ENCODE measurements at regions not wholly inside any gene's neighbourhood (a gene's known extent, or its start where the extent isn't known, plus 50 kb on each side); places are given as distances from the start of the nearest gene placed in this dataset.

GRCh38 chr18:67080601-67081000 lies 435.9 kb downstream of the DSEL start:
- ATAC-seq (no peak), DNase-seq (ENCODE audit: low spot score in 2 of 2) (no peak)
- no peaks in the 10 kb centered on the region for H3K36me3 Mint-ChIP-seq
- no peak overlapping the region for H3K27ac Mint-ChIP-seq
- H3K9me3 Mint-ChIP-seq, result no peaks in the 10 kb centered on the region

- Mint-ChIP-seq H3K9me3 (no peaks in the 10 kb centered on the region), H3K36me3 (no peaks in the 10 kb centered on the region), H3K27ac (no peak overlapping the region)
- ATAC-seq (no peak), DNase-seq (ENCODE audit: low spot score in 2 of 2) (no peak)
Measured at GRCh38 chr18:67074309-67074708, 442.2 kb downstream of the DSEL start.

GRCh38 chr18:67072791-67073190 lies 443.7 kb downstream of the DSEL start:
- no peaks in the 10 kb centered on the region for H3K36me3 Mint-ChIP-seq
- H3K27ac Mint-ChIP-seq, result no peak overlapping the region
- ATAC-seq (no peak), DNase-seq (ENCODE audit: low spot score in 2 of 2) (no peak)
- no peaks in the 10 kb centered on the region for H3K9me3 Mint-ChIP-seq

- ATAC-seq (no peak), DNase-seq (ENCODE audit: low spot score in 2 of 2) (no peak)
- Mint-ChIP-seq H3K9me3 (no peaks in the 10 kb centered on the region), H3K27ac (no peak overlapping the region), H3K36me3 (no peaks in the 10 kb centered on the region)
Measured at GRCh38 chr18:67068608-67069007, 447.9 kb downstream of the DSEL start.

GRCh38 chr18:67047334-67047733 lies 443.4 kb upstream of the CDH19 start:
- ATAC-seq (no peak), DNase-seq (ENCODE audit: low spot score in 2 of 2) (no peak)
- Mint-ChIP-seq H3K9me3 (peaks cover 0 to 4% of the 10 kb centered on the region in 2 donors), H3K36me3 (no peaks in the 10 kb centered on the region), H3K27ac (no peak overlapping the region)

GRCh38 chr18:67043276-67043675 lies 439.4 kb upstream of the CDH19 start:
- DNase-seq (ENCODE audit: low spot score in 2 of 2) (no peak), ATAC-seq (no peak)
- H3K9me3 Mint-ChIP-seq, result peaks cover 0 to 4% of the 10 kb centered on the region in 2 donors
- no peaks in the 10 kb centered on the region for H3K36me3 Mint-ChIP-seq
- H3K27ac Mint-ChIP-seq, result no peak overlapping the region

DNA sequence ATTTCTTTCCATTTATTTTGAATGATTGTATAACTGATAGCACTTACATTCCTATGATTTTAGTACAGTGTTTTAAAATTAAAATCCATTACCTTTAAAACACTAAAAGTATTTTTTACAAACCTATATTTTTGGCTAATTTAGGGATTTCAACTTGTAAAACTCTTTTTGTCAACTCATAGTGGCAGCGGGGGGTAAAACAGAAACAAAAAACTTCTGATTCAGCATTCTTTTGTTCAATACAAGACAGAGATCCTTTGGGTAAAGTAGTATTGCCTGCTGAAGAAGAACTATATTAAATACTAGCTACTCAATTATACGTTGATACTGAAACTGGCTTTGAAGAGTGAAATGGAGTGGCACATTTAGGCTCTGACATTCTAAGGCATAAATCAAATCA lies 437.4 kb upstream of the CDH19 start:
- no peak for ATAC-seq
- Mint-ChIP-seq H3K27ac (no peak overlapping the region), H3K36me3 (no peaks in the 10 kb centered on the region), H3K9me3 (peaks cover 4% of the 10 kb centered on the region in 2 donors)
- no peak for DNase-seq (ENCODE audit: low spot score in 2 of 2)

- Mint-ChIP-seq H3K36me3 (no peaks in the 10 kb centered on the region), H3K27ac (no peak overlapping the region), H3K9me3 (peaks cover 8 to 10% of the 10 kb centered on the region in 2 donors)
- no peak for DNase-seq (ENCODE audit: low spot score in 2 of 2)
- ATAC-seq, result no peak
Measured at GRCh38 chr18:67035026-67035425, 431.1 kb upstream of the CDH19 start.

DNA sequence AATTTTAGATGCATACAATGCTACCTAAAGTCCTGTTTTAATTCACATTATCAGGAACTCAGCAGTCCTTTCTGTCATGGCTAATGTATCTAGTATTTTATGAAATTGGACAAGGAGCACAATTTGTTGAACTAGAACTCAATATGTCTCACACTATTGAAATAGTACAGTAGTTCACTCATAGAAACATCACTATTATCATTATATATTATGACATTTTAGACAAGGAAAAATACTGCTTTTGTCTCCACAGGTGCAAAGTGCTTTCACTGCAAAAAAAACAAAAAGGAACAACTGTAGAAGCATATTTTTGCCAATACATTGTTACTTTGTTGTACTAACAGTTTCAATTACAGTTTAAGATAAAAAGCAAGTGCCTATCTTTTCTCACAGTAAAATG lies 419.2 kb upstream of the CDH19 start:
- Mint-ChIP-seq H3K36me3 (no peaks in the 10 kb centered on the region), H3K9me3 (no peaks in the 10 kb centered on the region), H3K27ac (no peak overlapping the region)
- ATAC-seq (no peak), DNase-seq (ENCODE audit: low spot score in 2 of 2) (no peak)

DNA sequence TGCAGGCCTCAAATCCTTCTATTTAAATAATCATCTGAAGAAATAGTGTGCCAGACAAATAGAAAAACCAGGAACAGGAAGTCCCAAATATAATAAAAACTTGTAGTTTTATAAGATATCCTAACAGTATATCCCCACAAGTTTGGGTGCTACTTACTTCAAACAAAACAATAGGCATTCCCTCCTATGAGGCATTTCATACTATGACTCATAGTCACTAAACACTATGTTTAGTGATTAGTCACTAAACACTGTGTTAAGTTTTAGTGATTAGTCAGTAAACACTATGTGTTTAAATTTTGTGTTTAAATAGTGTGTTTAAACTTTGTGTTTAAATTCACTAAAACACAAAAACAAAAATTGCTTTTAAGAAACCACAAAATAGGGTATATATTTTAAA lies 407.0 kb upstream of the CDH19 start:
- Mint-ChIP-seq H3K27ac (no peak overlapping the region), H3K9me3 (peaks cover 0 to 2% of the 10 kb centered on the region in 2 donors), H3K36me3 (no peaks in the 10 kb centered on the region)
- peak in 1 of 2 donors; percentile 65 for ATAC-seq
- DNase-seq (ENCODE audit: low spot score in 2 of 2), result no peak

- Mint-ChIP-seq H3K36me3 (no peaks in the 10 kb centered on the region), H3K9me3 (no peaks in the 10 kb centered on the region), H3K27ac (no peak overlapping the region)
- ATAC-seq (no peak), DNase-seq (ENCODE audit: low spot score in 2 of 2) (no peak)
Measured at GRCh38 chr18:67007999-67008398, 404.1 kb upstream of the CDH19 start.

GRCh38 chr18:67007085-67007484 lies 403.2 kb upstream of the CDH19 start:
- no peaks in the 10 kb centered on the region for H3K36me3 Mint-ChIP-seq
- H3K9me3 Mint-ChIP-seq, result no peaks in the 10 kb centered on the region
- no peak for DNase-seq (ENCODE audit: low spot score in 2 of 2)
- ATAC-seq, result no peak
- H3K27ac Mint-ChIP-seq, result no peak overlapping the region

GRCh38 chr18:67001052-67001451 lies 397.2 kb upstream of the CDH19 start:
- H3K36me3 Mint-ChIP-seq, result no peaks in the 10 kb centered on the region
- H3K9me3 Mint-ChIP-seq, result peaks cover 7 to 15% of the 10 kb centered on the region in 2 donors
- DNase-seq (ENCODE audit: low spot score in 2 of 2), result no peak
- H3K27ac Mint-ChIP-seq, result no peak overlapping the region
- ATAC-seq, result no peak

DNA sequence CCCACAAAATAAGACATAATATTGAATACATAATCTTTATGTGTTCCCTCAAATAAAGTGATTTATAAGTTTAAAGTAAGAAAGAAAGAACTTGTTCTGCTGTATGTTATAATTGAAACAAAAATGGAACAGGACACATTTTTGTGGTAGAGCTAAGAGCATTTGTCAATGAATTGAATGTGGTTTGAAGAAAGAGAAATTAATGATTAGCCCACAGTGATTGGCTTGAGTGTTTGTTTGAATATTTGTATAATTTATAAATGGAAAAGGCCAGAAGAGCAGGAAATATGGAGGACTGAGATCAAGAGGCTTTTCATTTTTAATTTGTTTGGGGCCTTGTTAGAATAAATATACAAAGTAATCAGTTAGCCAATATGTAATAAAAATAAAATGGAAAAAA lies 395.1 kb upstream of the CDH19 start:
- ATAC-seq (no peak), DNase-seq (ENCODE audit: low spot score in 2 of 2) (no peak)
- Mint-ChIP-seq H3K9me3 (peaks cover 7 to 15% of the 10 kb centered on the region in 2 donors), H3K27ac (no peak overlapping the region), H3K36me3 (no peaks in the 10 kb centered on the region)

DNA sequence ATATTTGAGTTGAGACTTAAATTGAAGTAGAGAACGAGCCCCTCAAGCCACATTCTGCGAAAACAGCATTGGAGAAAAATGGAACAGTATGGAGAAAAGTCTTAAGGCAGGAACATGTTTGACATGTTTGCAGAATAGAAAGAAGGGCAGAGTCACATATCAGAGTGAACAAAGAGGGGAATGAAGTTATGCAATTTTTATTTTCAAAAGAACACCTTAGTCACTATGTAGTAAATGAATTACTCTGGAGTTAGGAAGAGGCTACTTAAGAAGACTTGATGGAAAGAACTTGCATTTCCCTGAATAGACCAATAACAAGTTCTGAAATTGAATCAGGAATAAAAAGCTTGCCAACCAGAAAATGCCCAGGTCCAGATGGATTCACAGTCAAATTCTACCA lies 391.4 kb upstream of the CDH19 start:
- Mint-ChIP-seq H3K36me3 (no peaks in the 10 kb centered on the region), H3K27ac (no peak overlapping the region)

DNA sequence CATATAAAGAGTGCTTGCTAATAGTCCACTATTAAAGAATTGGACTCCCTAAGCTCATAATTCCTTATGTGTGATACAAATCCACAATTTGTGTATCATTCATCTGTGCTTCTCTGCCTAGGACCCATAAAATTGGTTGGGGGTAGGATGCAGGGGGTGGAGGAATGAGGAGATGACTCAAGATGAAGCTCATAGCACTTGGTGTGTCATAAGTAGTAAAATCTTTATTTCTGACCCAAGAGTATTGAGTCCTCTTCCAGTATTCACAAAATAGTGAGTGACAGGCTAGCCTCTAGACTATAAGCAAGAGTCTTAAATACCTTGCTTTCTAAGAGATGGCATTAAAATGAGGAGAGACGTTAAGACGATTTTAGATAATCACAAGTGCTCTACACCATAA lies 390.9 kb upstream of the CDH19 start:
- DNase-seq (ENCODE audit: low spot score in 2 of 2) (no peak), ATAC-seq (no peak)
- no peaks in the 10 kb centered on the region for H3K36me3 Mint-ChIP-seq
- H3K9me3 Mint-ChIP-seq, result peaks cover 7 to 10% of the 10 kb centered on the region in 2 donors
- H3K27ac Mint-ChIP-seq, result no peak overlapping the region

More for the DNA sequence above, 391.4 kb upstream of the CDH19 start:
- H3K9me3 Mint-ChIP-seq, result peaks cover 7 to 10% of the 10 kb centered on the region in 2 donors
- DNase-seq (ENCODE audit: low spot score in 2 of 2) (no peak), ATAC-seq (no peak)

DNA sequence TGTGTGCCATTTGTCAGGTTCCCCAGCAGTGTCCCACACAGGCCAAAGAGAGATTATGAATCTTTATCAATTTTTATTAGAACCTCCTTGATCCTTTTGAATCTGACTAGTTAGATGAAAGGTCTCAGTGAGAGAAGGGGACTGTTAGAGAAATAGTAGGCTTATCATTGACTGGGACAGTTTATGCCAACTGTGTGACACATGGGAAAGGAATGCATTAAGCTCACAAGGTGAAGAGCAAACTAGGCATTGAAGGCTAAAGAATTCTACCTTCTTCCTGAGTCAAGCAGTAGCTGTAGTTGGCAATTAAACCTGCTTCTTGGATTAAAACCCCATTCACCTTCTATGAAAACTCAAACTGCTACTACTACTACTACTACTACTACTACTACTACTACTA lies 389.6 kb upstream of the CDH19 start:
- peaks cover 7 to 10% of the 10 kb centered on the region in 2 donors for H3K9me3 Mint-ChIP-seq
- DNase-seq (ENCODE audit: low spot score in 2 of 2) (no peak), ATAC-seq (no peak)
- no peak overlapping the region for H3K27ac Mint-ChIP-seq
- H3K36me3 Mint-ChIP-seq, result no peaks in the 10 kb centered on the region

DNA sequence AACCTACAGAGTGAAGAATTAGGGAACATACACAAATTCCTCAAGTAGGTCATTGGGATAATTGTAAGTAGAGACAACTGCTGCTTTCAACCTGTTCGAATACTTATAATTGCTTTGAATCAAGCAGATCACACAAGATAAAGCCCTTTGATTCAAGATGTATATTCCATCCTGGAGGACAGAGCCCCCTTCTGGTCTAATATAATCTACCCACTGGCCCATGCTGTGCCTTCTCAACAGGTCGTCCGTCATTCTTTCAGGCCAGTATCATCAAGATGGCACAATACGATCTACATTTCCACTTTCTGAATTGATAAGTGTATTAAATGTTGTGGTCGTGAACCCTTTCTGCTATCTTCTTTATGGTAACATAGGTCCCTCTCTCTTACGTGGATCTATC lies 387.0 kb upstream of the CDH19 start:
- Mint-ChIP-seq H3K9me3 (peaks cover 0 to 4% of the 10 kb centered on the region in 2 donors), H3K36me3 (no peaks in the 10 kb centered on the region), H3K27ac (no peak overlapping the region)
- ATAC-seq (no peak), DNase-seq (ENCODE audit: low spot score in 2 of 2) (no peak)

GRCh38 chr18:66979009-66979408 lies 375.1 kb upstream of the CDH19 start:
- DNase-seq (ENCODE audit: low spot score in 2 of 2) (no peak), ATAC-seq (no peak)
- H3K36me3 Mint-ChIP-seq, result no peaks in the 10 kb centered on the region
- no peak overlapping the region for H3K27ac Mint-ChIP-seq
- peaks cover 0 to 5% of the 10 kb centered on the region in 2 donors for H3K9me3 Mint-ChIP-seq

All from activated naive CD4-positive, alpha-beta T cell treated with anti-CD3 and anti-CD28 coated beads, Interleukin-2, amount 50 U/mL, for 72 hours (primary cell).